GM18858 (cell line): ENCODE measurements at regions not wholly inside any gene's neighbourhood (a gene's known extent, or its start where the extent isn't known, plus 50 kb on each side); places are given as distances from the start of the nearest gene placed in this dataset.
"Not testable (repeated sequence)": the region's sequence is repeated elsewhere in the genome, so short reads cannot be mapped to it uniquely, and the experiment has no call there.

Experiments used
- ATAC-seq: cut with Tn5 transposase; IDR thresholded peaks from one replicate; pipeline ENCODE4 v1.9.1; 2021; ENCODE audit not compliant: unreplicated experiment

DNA sequence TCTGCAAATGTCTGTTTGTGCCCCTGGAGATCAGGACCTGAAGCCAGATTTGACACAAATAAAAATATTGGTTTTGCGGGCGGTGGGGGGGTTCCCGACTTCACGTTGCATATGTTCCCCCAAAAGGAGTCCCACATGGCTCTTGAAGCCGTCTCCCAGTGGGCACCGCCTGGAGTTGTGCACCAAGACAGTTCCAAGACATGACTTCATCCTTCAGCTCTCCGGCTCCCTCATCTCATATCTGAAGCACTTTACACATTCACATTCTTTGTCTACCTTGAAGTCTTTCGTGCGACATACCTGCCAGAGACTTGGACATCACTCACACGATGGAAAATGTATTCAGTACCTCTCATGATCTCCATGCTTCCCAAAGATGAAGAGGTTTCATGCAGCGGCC, 362.8 kb upstream of the FOXK1 start:
- ATAC-seq, result no peak

DNA sequence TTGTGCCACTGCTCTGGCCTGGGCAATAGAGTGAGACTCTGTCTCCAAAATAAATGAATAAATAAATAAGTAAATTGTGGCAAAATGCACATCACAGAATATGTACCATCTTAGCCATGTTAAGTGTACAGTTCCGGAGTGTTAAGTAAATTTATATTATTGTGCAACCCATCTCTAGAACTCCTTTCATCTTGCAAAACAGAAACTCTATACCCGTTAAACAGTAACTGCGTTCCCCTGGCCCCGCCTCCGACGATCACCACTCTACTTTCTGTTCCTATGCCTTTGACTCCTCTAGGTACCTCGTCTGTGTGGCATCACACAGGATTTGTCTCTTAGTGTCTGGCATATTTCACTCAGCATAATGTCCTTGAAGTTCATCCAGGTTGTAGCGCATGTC, 356.4 kb upstream of the FOXK1 start:
- no peak for ATAC-seq

DNA sequence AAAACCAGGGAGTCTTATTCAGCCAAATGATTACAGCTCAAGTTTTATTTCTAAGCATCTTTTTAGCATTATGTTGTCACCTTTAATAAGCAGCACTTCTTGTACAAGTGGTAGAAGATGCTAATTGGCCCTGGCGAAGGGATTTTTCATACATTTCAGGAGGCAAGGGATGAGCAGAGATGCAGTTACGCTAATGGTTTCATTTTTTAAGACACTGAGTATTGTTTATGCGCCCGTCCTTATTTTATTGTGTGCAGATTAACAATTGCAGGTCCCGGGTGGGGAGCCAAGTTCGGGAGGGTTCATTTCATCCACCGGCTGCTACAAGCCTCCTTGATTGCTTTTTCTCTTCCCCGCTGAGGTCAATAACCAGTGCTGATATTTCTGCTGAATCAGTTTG, 350.4 kb upstream of the FOXK1 start:
- no peak for ATAC-seq

DNA sequence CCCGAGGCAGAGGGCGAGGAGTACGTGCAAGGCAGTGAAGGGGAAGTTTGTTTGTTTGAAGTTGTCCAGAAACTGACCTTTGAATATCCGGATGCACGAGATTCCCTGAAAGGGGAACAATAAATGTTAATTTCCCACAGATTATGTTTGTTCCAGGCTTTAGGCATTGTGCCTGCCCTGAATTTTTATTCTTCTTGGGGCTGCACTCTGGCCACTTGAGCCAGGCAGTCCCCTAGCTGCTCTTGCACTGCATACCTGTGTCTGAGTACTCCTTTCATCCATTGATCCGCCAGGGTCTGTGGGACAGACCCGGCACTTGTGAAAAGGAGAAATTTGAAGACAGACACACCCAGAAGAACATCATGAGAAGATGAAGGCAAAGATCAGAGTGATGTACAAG, 343.5 kb upstream of the FOXK1 start:
- ATAC-seq, result no peak

GRCh38 chr7:4343272-4344247, 338.5 kb upstream of the FOXK1 start:
- ATAC-seq, result no peak

DNA sequence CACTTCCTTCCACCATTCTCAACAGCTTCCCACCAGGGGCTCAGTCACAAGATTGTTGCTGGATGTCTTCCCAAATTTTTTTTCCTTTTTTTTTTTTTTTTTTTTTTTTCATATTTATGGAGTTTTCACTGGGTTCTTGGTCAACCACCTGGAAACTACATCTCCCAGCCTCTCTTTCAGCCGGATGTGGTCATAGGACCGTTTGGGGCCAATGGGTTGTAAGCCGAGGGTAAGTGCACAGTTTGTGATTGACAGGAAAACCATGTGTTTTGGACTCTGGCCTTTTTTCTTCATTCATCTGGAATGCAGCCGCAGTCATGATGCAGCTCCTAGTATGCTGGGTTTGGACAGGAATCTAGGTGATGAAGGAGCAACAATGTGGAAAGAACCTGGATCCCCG, 337.1 kb upstream of the FOXK1 start:
- ATAC-seq, result no peak

- no peak for ATAC-seq
Observed at GRCh38 chr7:4352069-4352468, 330.0 kb upstream of the FOXK1 start.

- ATAC-seq, result no peak
Observed at GRCh38 chr7:4361774-4362173, 320.3 kb upstream of the FOXK1 start.

GRCh38 chr7:4383584-4383983, 298.5 kb upstream of the FOXK1 start:
- no peak for ATAC-seq

DNA sequence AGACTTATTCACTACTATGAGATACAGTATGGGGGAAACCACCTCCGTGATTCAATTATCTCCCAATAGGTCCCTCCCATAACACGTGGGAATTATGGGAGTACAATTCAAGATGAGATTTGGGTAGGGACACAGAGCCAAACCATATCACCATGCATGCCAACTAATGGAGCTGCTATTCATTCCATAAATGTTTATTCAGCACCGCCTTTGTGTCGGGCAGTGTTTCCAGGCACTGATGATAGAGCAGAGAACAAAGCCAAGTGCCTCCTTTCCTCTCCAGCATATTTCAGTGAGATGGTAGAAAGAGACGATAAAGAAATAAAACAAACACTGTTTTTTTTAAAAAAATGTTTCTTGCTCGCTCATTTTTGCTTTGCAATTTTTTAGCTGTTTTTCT, 295.9 kb upstream of the FOXK1 start:
- ATAC-seq, result no peak

- not testable (repeated sequence) for ATAC-seq
Observed at GRCh38 chr7:4391103-4391502, 291.0 kb upstream of the FOXK1 start.

GRCh38 chr7:4394736-4395135, 287.4 kb upstream of the FOXK1 start:
- ATAC-seq, result no peak

DNA sequence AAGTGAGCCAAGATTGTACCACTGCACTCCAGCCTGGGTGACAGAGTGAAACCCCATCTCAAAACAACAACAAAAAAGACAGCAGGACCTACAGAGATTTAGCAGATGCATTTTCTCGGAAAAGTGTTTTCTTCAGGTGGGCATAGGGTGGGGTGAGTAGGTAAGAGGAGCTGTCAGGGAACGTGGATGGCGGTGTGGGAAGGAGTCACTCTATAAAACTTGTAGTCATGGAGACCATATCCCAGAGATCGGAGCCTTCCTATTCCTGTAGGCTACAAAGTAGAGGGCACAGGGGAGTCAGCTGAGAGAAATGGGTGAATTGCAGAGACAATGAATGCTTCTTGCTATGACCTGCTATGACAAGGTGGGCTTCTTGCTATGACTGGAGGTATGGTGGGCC, 283.0 kb upstream of the FOXK1 start:
- no peak for ATAC-seq

- ATAC-seq, result no peak
Observed at GRCh38 chr7:4399596-4399995, 282.5 kb upstream of the FOXK1 start.

- no peak for ATAC-seq
Observed at GRCh38 chr7:4406288-4407058, 275.6 kb upstream of the FOXK1 start.

GRCh38 chr7:4409946-4410345, 272.1 kb upstream of the FOXK1 start:
- no peak for ATAC-seq

GRCh38 chr7:4416396-4417056, 265.6 kb upstream of the FOXK1 start:
- no peak for ATAC-seq

DNA sequence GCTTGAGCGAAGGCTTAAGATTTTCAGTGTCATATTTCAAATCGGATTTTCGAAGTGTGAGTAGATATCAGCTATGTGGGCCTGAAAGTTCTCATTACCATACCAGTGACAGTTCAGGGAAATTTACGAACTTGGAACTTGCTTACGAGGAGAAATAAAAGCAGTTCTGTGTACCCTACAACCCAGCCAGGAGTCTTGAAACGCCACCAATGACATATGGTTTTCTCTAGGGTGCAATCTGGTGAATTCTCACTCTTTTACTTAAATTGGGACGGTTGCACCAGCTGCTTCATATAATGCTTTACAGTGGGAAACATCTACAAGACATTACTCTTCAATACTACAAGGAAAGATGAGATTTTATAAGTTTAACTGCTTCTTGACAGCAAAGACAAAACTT, 253.6 kb upstream of the FOXK1 start:
- no peak for ATAC-seq

- no peak for ATAC-seq
Observed at GRCh38 chr7:4430227-4430626, 251.9 kb upstream of the FOXK1 start.

- no peak for ATAC-seq
Observed at GRCh38 chr7:4434306-4434705, 247.8 kb upstream of the FOXK1 start.

DNA sequence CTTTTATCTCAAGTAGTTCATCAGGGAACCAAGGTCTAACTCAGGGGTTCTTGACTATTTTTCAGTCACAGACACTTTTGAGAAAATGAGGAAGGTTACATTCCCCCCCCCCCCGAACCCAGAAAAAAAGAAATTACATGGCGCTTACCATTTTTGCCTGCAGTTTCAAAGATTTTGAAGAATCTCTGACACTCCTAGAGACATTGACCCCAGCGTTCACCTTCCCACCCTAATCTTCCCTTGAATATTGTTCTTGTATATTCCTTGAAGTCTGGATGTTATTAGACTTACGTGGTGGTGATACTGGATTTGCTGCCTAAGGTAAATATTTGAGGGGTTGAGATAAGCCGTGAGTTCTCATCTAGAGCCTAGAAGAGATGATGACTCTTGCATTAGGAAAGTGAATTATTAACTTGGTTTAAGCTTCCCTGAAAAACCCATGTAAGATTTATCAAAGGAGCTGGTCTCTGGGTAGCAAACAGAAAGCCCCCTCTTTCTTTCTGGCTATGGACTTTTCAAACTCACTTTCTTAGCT, 245.7 kb upstream of the FOXK1 start:
- ATAC-seq, result no peak
